T-helper 17 cell (primary cell): ENCODE measurements at regions not wholly inside any gene's neighbourhood (a gene's known extent, or its start where the extent isn't known, plus 50 kb on each side); places are given as distances from the start of the nearest gene placed in this dataset.
"Not testable (repeated sequence)": the region's sequence is repeated elsewhere in the genome, so short reads cannot be mapped to it uniquely, and the experiment has no call there.

ENCODE experiments used
- ATAC-seq: fragments of 150-1000 bp; cut with Tn5 transposase; 2 replicates; pipeline ENCODE4 v1.10.0; 2021; ENCODE audit warnings: mild to moderate bottlenecking, moderate library complexity
- DNase-seq, 3 donors: peaks; one replicate each; pipeline versions ENCODE4 v3.0.0 to v3.0.0-alpha.2; 2020 to 2021
- H3K9me3 ChIP-seq: one replicate; pipeline ENCODE4 v1.7.0; 2013; ENCODE audit warnings: low read length, mild to moderate bottlenecking; ENCODE audit not compliant: control insufficient read depth, poor library complexity, severe bottlenecking
- H3K27ac Mint-ChIP-seq: one replicate; pipeline ENCODE4 v1.8.0; 2022; ENCODE audit warnings: mild to moderate bottlenecking, moderate library complexity, mixed read lengths
- H3K27me3 Mint-ChIP-seq: one replicate; pipeline ENCODE4 v1.8.0; 2022; ENCODE audit warnings: mixed read lengths
- H3K36me3 Mint-ChIP-seq: one replicate; pipeline ENCODE4 v1.8.0; 2022; ENCODE audit warnings: low read depth, mixed read lengths
- H3K4me1 Mint-ChIP-seq: one replicate; pipeline ENCODE4 v1.8.0; 2022; ENCODE audit warnings: mild to moderate bottlenecking, mixed read lengths
- H3K4me3 Mint-ChIP-seq: one replicate; pipeline ENCODE4 v1.8.0; 2022; ENCODE audit warnings: mild to moderate bottlenecking, moderate library complexity, mixed read lengths

- peaks cover 14% of the 10 kb centered on the region for H3K27me3 Mint-ChIP-seq
- H3K9me3 ChIP-seq = no peaks in the 10 kb centered on the region
- DNase-seq (no peak), ATAC-seq (no peak)
- H3K27ac Mint-ChIP-seq = no peak overlapping the region
- no peak overlapping the region for H3K4me3 Mint-ChIP-seq
- no peaks in the 10 kb centered on the region for H3K36me3 Mint-ChIP-seq
- peaks cover 2% of the 10 kb centered on the region for H3K4me1 Mint-ChIP-seq
Observed at GRCh38 chr1:199591468-199591867, 436.0 kb upstream of the NR5A2 start.

GRCh38 chr1:199593475-199593874, 434.0 kb upstream of the NR5A2 start:
- Mint-ChIP-seq H3K4me1 (peaks cover 2% of the 10 kb centered on the region), H3K4me3 (no peak overlapping the region), H3K27ac (no peak overlapping the region), H3K36me3 (no peaks in the 10 kb centered on the region), H3K27me3 (peaks cover 20% of the 10 kb centered on the region)
- no peak for ATAC-seq
- DNase-seq = no peak
- H3K9me3 ChIP-seq = no peaks in the 10 kb centered on the region

GRCh38 chr1:199596448-199596847, 431.1 kb upstream of the NR5A2 start:
- ATAC-seq, H3K9me3 ChIP-seq, H3K4me1 Mint-ChIP-seq, H3K36me3 Mint-ChIP-seq, H3K27ac Mint-ChIP-seq, H3K4me3 Mint-ChIP-seq, DNase-seq: not testable (repeated sequence)
- peaks cover 20% of the 10 kb centered on the region for H3K27me3 Mint-ChIP-seq

- H3K4me1 Mint-ChIP-seq = no peaks in the 10 kb centered on the region
- DNase-seq (no peak), ATAC-seq (no peak)
- no peaks in the 10 kb centered on the region for H3K9me3 ChIP-seq
- no peaks in the 10 kb centered on the region for H3K36me3 Mint-ChIP-seq
- H3K27ac Mint-ChIP-seq = no peak overlapping the region
- peaks cover 20% of the 10 kb centered on the region for H3K27me3 Mint-ChIP-seq
- H3K4me3 Mint-ChIP-seq = no peak overlapping the region
Observed at GRCh38 chr1:199597152-199597551, 430.4 kb upstream of the NR5A2 start.

GRCh38 chr1:199608414-199608813, 419.1 kb upstream of the NR5A2 start:
- Mint-ChIP-seq H3K4me3 (no peak overlapping the region), H3K4me1 (no peaks in the 10 kb centered on the region), H3K27me3 (no peaks in the 10 kb centered on the region), H3K27ac (no peak overlapping the region), H3K36me3 (no peaks in the 10 kb centered on the region)
- no peaks in the 10 kb centered on the region for H3K9me3 ChIP-seq
- ATAC-seq (no peak), DNase-seq (no peak)

- no peaks in the 10 kb centered on the region for H3K9me3 ChIP-seq
- Mint-ChIP-seq H3K4me1 (no peaks in the 10 kb centered on the region), H3K36me3 (no peaks in the 10 kb centered on the region), H3K27ac (no peak overlapping the region), H3K27me3 (peaks cover 7% of the 10 kb centered on the region), H3K4me3 (no peak overlapping the region)
- no peak for DNase-seq
- ATAC-seq = no peak
Observed at GRCh38 chr1:199612976-199613774, 414.3 kb upstream of the NR5A2 start.

GRCh38 chr1:199616947-199617346, 410.6 kb upstream of the NR5A2 start:
- ATAC-seq (no peak), DNase-seq (no peak)
- Mint-ChIP-seq H3K36me3 (peaks cover 2% of the 10 kb centered on the region), H3K27me3 (peaks cover 17% of the 10 kb centered on the region), H3K27ac (no peak overlapping the region), H3K4me1 (no peaks in the 10 kb centered on the region), H3K4me3 (no peak overlapping the region)
- H3K9me3 ChIP-seq = no peaks in the 10 kb centered on the region

GRCh38 chr1:199619223-199619622, 408.3 kb upstream of the NR5A2 start:
- Mint-ChIP-seq H3K4me1 (no peaks in the 10 kb centered on the region), H3K27ac (no peak overlapping the region), H3K36me3 (peaks cover 2% of the 10 kb centered on the region), H3K27me3 (peaks cover 17% of the 10 kb centered on the region), H3K4me3 (no peak overlapping the region)
- no peaks in the 10 kb centered on the region for H3K9me3 ChIP-seq
- no peak for ATAC-seq
- DNase-seq = no peak

- not testable (repeated sequence) for H3K4me1 Mint-ChIP-seq, H3K27ac Mint-ChIP-seq, H3K9me3 ChIP-seq, H3K27me3 Mint-ChIP-seq, H3K36me3 Mint-ChIP-seq, ATAC-seq, H3K4me3 Mint-ChIP-seq, DNase-seq
Observed at GRCh38 chr1:199626228-199626627, 401.3 kb upstream of the NR5A2 start.

- Mint-ChIP-seq H3K4me1 (peaks cover 6% of the 10 kb centered on the region), H3K27ac (no peak overlapping the region), H3K4me3 (no peak overlapping the region), H3K36me3 (no peaks in the 10 kb centered on the region), H3K27me3 (no peaks in the 10 kb centered on the region)
- H3K9me3 ChIP-seq = no peaks in the 10 kb centered on the region
- no peak for ATAC-seq
- no peak for DNase-seq
Observed at GRCh38 chr1:199629624-199630023, 397.9 kb upstream of the NR5A2 start.

- peaks cover 10% of the 10 kb centered on the region for H3K27me3 Mint-ChIP-seq
- H3K4me1 Mint-ChIP-seq = no peaks in the 10 kb centered on the region
- no peak overlapping the region for H3K4me3 Mint-ChIP-seq
Observed at GRCh38 chr1:199639453-199639852, 388.1 kb upstream of the NR5A2 start.

GRCh38 chr1:199641531-199641930, 386.0 kb upstream of the NR5A2 start:
- H3K4me1 Mint-ChIP-seq = no peaks in the 10 kb centered on the region
- no peaks in the 10 kb centered on the region for H3K9me3 ChIP-seq
- no peak for DNase-seq
- H3K36me3 Mint-ChIP-seq = no peaks in the 10 kb centered on the region
- no peak overlapping the region for H3K4me3 Mint-ChIP-seq
- no peak overlapping the region for H3K27ac Mint-ChIP-seq
- H3K27me3 Mint-ChIP-seq = peaks cover 10% of the 10 kb centered on the region
- no peak for ATAC-seq

More at GRCh38 chr1:199639453-199639852, 388.1 kb upstream of the NR5A2 start:
- no peak overlapping the region for H3K27ac Mint-ChIP-seq
- H3K36me3 Mint-ChIP-seq = no peaks in the 10 kb centered on the region
- H3K9me3 ChIP-seq = no peaks in the 10 kb centered on the region
- ATAC-seq (no peak), DNase-seq (no peak)

- peaks cover 10% of the 10 kb centered on the region for H3K27me3 Mint-ChIP-seq
- no peaks in the 10 kb centered on the region for H3K9me3 ChIP-seq
- H3K4me1 Mint-ChIP-seq = no peaks in the 10 kb centered on the region
- no peak for ATAC-seq
- no peaks in the 10 kb centered on the region for H3K36me3 Mint-ChIP-seq
- no peak overlapping the region for H3K4me3 Mint-ChIP-seq
- DNase-seq = no peak
- no peak overlapping the region for H3K27ac Mint-ChIP-seq
Observed at GRCh38 chr1:199644912-199645311, 382.6 kb upstream of the NR5A2 start.

- H3K27ac Mint-ChIP-seq = no peak overlapping the region
- no peak overlapping the region for H3K4me3 Mint-ChIP-seq
- peaks cover 10% of the 10 kb centered on the region for H3K27me3 Mint-ChIP-seq
- no peaks in the 10 kb centered on the region for H3K9me3 ChIP-seq
- no peaks in the 10 kb centered on the region for H3K4me1 Mint-ChIP-seq
- no peak for DNase-seq
- ATAC-seq = no peak
- no peaks in the 10 kb centered on the region for H3K36me3 Mint-ChIP-seq
Observed at GRCh38 chr1:199646761-199647160, 380.7 kb upstream of the NR5A2 start.
